PC-9 (cell line): ENCODE measurements at regions not wholly inside any gene's neighbourhood (a gene's known extent, or its start where the extent isn't known, plus 50 kb on each side); places are given as distances from the start of the nearest gene placed in this dataset.

ENCODE experiments used
- BruUV-seq: library from RNA; stranded (reverse); fragments of 400-500 nt; replicated peaks from 2 replicates; lab custom pipeline; 2021; lab: Mats Ljungman, UMichigan
- CTCF ChIA-PET: fragments of 300-600 bp; sonication (Branson Sonifier 250); formaldehyde crosslinking; loops from one replicate; lab custom pipeline; 2022; ENCODE audit warnings: antibody characterized with exemption; lab: Charles Lee
- POLR2A ChIA-PET: fragments of 300-600 bp; sonication (Branson Sonifier 250); formaldehyde crosslinking; loops from one replicate; lab custom pipeline; 2022; ENCODE audit warnings: antibody characterized with exemption; ENCODE audit not compliant: unreplicated experiment; lab: Charles Lee
- DNase-seq, 2 experiments: peaks; one replicate each; pipeline versions ENCODE4 v3.0.0 to v3.0.0-alpha.2; 2015 to 2022; ENCODE audit warnings: mixed read lengths in 1 of 2
- H2AFZ ChIP-seq: fragments of 200-600 bp; sonication (generic); 2 replicates; pipeline ENCODE4 v1.8.1; 2017; ENCODE audit warnings: antibody characterized with exemption
- H3F3A ChIP-seq: fragments of 200-600 bp; sonication (generic); 2 replicates; pipeline ENCODE4 v1.8.1; 2017; ENCODE audit warnings: antibody characterized with exemption, mild to moderate bottlenecking, low read depth; ENCODE audit not compliant: insufficient read depth
- H3K27ac ChIP-seq: fragments of 200-600 bp; sonication (generic); 2 replicates; pipeline ENCODE4 v1.6.1; 2016; ENCODE audit warnings: mixed run types
- H3K27me3 ChIP-seq: fragments of 200-600 bp; sonication (generic); 2 replicates; pipeline ENCODE4 v1.6.1; 2016; ENCODE audit warnings: low read depth, mixed run types; ENCODE audit not compliant: insufficient read depth
- H3K36me3 ChIP-seq: fragments of 200-600 bp; sonication (generic); 2 replicates; pipeline ENCODE4 v1.6.1; 2016; ENCODE audit warnings: low read depth, mixed run types
- H3K4me1 ChIP-seq: fragments of 200-600 bp; sonication (generic); replicated peaks from 2 replicates; pipeline ENCODE4 v1.6.1; 2016; ENCODE audit warnings: mixed run types; ENCODE audit not compliant: insufficient read depth
- H3K4me2 ChIP-seq: fragments of 200-600 bp; sonication (generic); 2 replicates; pipeline ENCODE4 v1.6.1; 2017; ENCODE audit warnings: mixed run types
- H3K4me3 ChIP-seq: fragments of 200-600 bp; sonication (generic); 2 replicates; pipeline ENCODE4 v1.6.1; 2016; ENCODE audit warnings: mixed run types
- H3K79me2 ChIP-seq: fragments of 200-600 bp; sonication (generic); 2 replicates; pipeline ENCODE4 v1.6.1; 2017; ENCODE audit warnings: low read depth, mixed run types
- H3K9me2 ChIP-seq: fragments of 200-600 bp; sonication (generic); 2 replicates; pipeline ENCODE4 v1.8.1; 2017; ENCODE audit warnings: mild to moderate bottlenecking; ENCODE audit not compliant: insufficient read depth
- H3K9me3 ChIP-seq: fragments of 200-600 bp; sonication (generic); 2 replicates; pipeline ENCODE4 v1.8.1; 2016; ENCODE audit warnings: low read depth; ENCODE audit not compliant: insufficient read depth
- H4K20me1 ChIP-seq: fragments of 200-600 bp; sonication (generic); 2 replicates; pipeline ENCODE4 v1.8.1; 2017; ENCODE audit not compliant: insufficient read depth
- EZH2 ChIP-seq: fragments of 200-600 bp; sonication (generic); IDR thresholded peaks from 2 replicates; pipeline ENCODE4 v1.8.0; 2017; ENCODE audit warnings: antibody characterized with exemption, low read depth
- intact Hi-C: fragments of 100-400 bp; cut with micrococcal nuclease; formaldehyde crosslinking; loops from one replicate; pipeline ENCODE4 v1.10.0; 2022; ENCODE audit not compliant: unreplicated experiment
- TF ChIP-seq, protein P1 (sequence below): fragments of 200-600 bp; sonication (generic); conservative IDR thresholded peaks from 2 replicates; pipeline ENCODE4 v1.6.1; 2017; ENCODE audit warnings: mixed run types, antibody characterized with exemption, mild to moderate bottlenecking, moderate library complexity

DNA sequence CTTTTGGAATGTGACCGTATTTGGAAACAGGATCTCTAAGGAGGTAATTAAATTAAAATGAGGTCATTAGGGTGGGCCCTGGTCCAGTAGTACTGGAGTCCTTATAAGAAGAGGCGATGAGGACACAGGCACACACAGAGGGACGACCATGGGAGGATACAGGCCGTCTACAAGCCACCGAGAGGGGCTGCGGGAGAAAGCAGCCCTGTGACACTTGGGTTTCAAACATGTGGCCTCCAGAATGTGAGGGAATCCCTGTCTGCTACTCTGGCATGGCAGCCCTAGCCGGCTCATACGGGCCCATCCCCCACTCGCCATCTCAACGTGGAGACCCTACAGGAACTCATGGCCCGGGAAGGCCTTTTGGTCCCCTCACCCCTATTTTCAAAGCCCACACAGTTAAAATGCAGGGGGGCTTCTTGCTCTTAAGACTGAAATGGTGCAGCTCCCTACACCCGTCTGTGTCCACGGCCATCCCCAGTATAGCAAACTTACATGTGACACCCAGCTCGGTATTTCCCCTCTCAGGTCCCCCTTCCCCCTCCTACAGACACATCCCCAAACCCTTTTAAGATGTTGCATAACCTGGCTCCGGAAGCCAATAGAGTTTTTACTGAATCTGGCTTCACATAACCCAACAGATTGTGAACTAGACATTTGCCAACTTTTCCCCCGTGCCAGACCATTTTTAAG, 124.1 kb upstream of the TBL1X start:
- H3K9me2 ChIP-seq, result no peaks in the 10 kb centered on the region
- BruUV-seq, result no TSS peak
- peaks cover 14% of the 10 kb centered on the region for H3K4me1 ChIP-seq
- H3K27me3 ChIP-seq, result no peaks in the 10 kb centered on the region
- ChIA-PET CTCF (no interaction called here), POLR2A (no interaction called here)
- no peaks in the 10 kb centered on the region for H3K79me2 ChIP-seq
- intact Hi-C loops, result no loop called here
- H3F3A ChIP-seq, result 0 out of 2 replicates have a peak, but pooled peaks cover 5% of the 10 kb centered on the region
- no peak overlapping the region for H2AFZ ChIP-seq
- peak overlapping the region; percentile 43; the same call in 1 of the 2 replicates for H3K4me3 ChIP-seq
- no peak for DNase-seq
- TF ChIP-seq, protein P1, sequence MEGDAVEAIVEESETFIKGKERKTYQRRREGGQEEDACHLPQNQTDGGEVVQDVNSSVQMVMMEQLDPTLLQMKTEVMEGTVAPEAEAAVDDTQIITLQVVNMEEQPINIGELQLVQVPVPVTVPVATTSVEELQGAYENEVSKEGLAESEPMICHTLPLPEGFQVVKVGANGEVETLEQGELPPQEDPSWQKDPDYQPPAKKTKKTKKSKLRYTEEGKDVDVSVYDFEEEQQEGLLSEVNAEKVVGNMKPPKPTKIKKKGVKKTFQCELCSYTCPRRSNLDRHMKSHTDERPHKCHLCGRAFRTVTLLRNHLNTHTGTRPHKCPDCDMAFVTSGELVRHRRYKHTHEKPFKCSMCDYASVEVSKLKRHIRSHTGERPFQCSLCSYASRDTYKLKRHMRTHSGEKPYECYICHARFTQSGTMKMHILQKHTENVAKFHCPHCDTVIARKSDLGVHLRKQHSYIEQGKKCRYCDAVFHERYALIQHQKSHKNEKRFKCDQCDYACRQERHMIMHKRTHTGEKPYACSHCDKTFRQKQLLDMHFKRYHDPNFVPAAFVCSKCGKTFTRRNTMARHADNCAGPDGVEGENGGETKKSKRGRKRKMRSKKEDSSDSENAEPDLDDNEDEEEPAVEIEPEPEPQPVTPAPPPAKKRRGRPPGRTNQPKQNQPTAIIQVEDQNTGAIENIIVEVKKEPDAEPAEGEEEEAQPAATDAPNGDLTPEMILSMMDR, result no peak
- no peak for TF ChIP-seq EZH2
- peak overlapping the region; percentile 77 for H3K4me2 ChIP-seq
- no peaks in the 10 kb centered on the region for H3K9me3 ChIP-seq
- H3K27ac ChIP-seq, result peak overlapping the region; percentile 76
- H3K36me3 ChIP-seq, result no peaks in the 10 kb centered on the region
- H4K20me1 ChIP-seq, result no peaks in the 10 kb centered on the region

DNA sequence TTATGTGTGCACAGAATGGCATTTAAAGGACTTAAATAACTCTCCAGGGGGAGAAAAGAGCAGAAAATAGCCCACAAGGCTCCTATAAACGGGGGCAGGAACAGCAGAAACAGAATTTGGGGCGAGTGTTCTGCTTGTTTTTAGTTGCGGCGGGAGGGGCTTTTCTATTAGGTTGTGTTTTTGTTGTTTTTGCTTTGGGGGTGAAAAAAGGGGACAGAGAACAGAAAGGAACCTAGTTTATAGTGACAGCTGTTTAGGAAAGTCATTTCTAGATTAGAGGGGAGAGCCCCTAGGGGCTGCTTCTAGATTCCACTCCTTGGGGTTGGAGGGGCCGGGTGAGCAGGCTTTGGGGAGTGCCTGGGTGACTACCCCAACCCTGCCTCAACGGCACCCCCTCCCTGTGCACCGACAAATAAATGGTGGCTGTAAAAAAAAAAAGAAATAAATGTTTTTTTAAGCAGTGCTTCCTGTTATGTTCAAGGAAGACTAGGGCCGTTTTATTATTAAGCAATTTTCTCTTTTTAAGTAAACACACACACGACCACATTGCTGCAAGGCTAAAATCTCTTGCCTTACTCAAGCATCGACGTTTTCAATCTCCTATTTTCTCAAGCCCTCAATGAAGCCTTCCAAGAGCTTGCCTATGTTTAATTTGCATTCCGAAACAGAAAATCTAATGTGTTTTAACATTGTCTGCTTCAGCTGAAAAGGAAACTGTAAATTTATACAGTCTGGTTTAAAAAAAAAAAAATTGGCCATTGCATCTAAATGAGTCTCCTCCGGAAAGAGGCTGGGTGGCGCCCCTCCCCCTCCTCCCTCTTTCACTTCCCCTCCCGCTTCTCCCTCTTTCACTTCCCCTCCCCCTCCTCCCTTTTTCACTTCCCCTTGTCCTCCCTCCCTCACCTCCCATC, 123.3 kb upstream of the TBL1X start:
- Histone ChIP-seq H3K4me2 (peak overlapping the region; percentile 77), H3K4me3 (peak overlapping the region; percentile 43; the same call in 1 of the 2 replicates), H3K9me2 (no peaks in the 10 kb centered on the region), H3K79me2 (no peaks in the 10 kb centered on the region), H2AFZ (peak overlapping the region; percentile 55; the same call in 1 of the 2 replicates), H3K9me3 (no peaks in the 10 kb centered on the region), H3K27me3 (no peaks in the 10 kb centered on the region), H3K36me3 (no peaks in the 10 kb centered on the region), H4K20me1 (no peaks in the 10 kb centered on the region), H3K4me1 (peaks cover 14% of the 10 kb centered on the region), H3K27ac (peak overlapping the region; percentile 76), H3F3A (0 out of 2 replicates have a peak, but pooled peaks cover 5% of the 10 kb centered on the region)
- BruUV-seq, result no TSS peak
- CTCF ChIA-PET, result no interaction called here
- POLR2A ChIA-PET, result no interaction called here
- peak in 1 of 2 experiments; percentile 77 for DNase-seq
- TF ChIP-seq, protein P1, result no peak
- no peak for TF ChIP-seq EZH2
- intact Hi-C loops, result loop anchor here (2.0 kb wide), 1 partner anchor 121 kb away; no protein-coding TSS in a partner anchor

DNA sequence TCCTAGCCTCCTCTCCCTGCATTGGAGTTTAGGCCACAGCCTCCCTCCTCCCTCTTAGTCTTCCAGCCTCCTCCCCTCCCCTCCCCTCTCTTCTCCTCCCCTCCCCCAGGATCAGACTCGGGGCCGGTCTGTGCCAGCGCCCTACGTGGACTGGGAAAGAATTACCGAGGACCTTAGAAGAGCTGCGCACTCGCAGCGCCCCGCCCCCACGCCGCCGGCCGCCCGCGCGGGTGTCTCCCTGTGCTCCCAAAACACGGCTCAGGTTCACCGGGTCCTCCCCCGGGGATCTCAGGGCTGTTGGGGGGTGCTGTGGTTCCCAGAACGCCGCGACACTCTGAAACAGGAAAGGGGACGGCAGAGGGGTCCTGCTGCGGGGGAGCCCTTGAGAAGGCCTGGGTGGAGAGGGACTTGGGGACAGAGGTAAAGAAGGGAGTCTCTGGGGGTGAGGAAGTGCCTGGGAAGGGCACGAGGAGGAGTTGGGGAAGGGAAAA, 122.3 kb upstream of the TBL1X start:
- H3K4me1 ChIP-seq, result peaks cover 14% of the 10 kb centered on the region
- H3K4me3 ChIP-seq, result no peak overlapping the region
- no peak overlapping the region for H3K27ac ChIP-seq
- H3K4me2 ChIP-seq, result peak overlapping the region; percentile 44; the same call in 1 of the 2 replicates
- 0 out of 2 replicates have a peak, but pooled peaks cover 5% of the 10 kb centered on the region for H3F3A ChIP-seq
- H3K79me2 ChIP-seq, result no peaks in the 10 kb centered on the region
- H3K9me2 ChIP-seq, result no peaks in the 10 kb centered on the region
- CTCF ChIA-PET, result no interaction called here
- H3K9me3 ChIP-seq, result no peaks in the 10 kb centered on the region
- intact Hi-C loops, result loop anchor here (2.0 kb wide), 1 partner anchor 120 kb away; no protein-coding TSS in a partner anchor
- no peaks in the 10 kb centered on the region for H3K36me3 ChIP-seq
- POLR2A ChIA-PET, result no interaction called here
- no peak for TF ChIP-seq EZH2
- TF ChIP-seq, protein P1, result no peak
- no peaks in the 10 kb centered on the region for H3K27me3 ChIP-seq
- no peaks in the 10 kb centered on the region for H4K20me1 ChIP-seq
- H2AFZ ChIP-seq, result no peak overlapping the region
- peak in 1 of 2 experiments; percentile 44 for DNase-seq
- no TSS peak for BruUV-seq
